ENCODE measurements at regions not wholly inside any gene's neighbourhood (a gene's known extent, or its start where the extent isn't known, plus 50 kb on each side); places are given as distances from the start of the nearest gene placed in this dataset.

GRCh38 chr9:106801816-106802215 lies 61.1 kb upstream of the ZNF462 start:
- H3K36me3 ChIP-seq (ENCODE audit: control insufficient read depth, insufficient read depth, low read length), result no peaks in the 10 kb centered on the region
- DNase-seq (ENCODE audit: low read depth) (no peak), FAIRE-seq (no peak)
- no peak overlapping the region for H3K4me3 ChIP-seq (ENCODE audit: low read depth, low read length)
- no peaks in the 10 kb centered on the region for H3K27me3 ChIP-seq (ENCODE audit: control insufficient read depth, insufficient read depth, low read length)
- no peak for TF ChIP-seq CTCF (IDR thresholded peaks at IDR 0.05; ENCODE audit: insufficient read depth, low read length, severe bottlenecking)
